Fibroblast of skin of left biceps (primary cell): ENCODE measurements at regions not wholly inside any gene's neighbourhood (a gene's known extent, or its start where the extent isn't known, plus 50 kb on each side); places are given as distances from the start of the nearest gene placed in this dataset.
A peak's percentile ranks its signal among the peaks of the same experiment; 100 is the strongest.

ENCODE experiments used
- DNase-seq, 2 experiments: peaks; one replicate each; pipeline ENCODE4 v3.0.0-alpha.2; 2013; ENCODE audit warnings: low read depth in 2 of 2

GRCh38 chr21:24737296-24737850 lies 869.9 kb downstream of the MRPL39 start:
- no peak for DNase-seq

- DNase-seq = no peak
Measured at GRCh38 chr21:24730661-24731060, 876.6 kb downstream of the MRPL39 start.

GRCh38 chr21:24729568-24729967 lies 877.7 kb downstream of the MRPL39 start:
- peak; percentile 21 to 31 for DNase-seq

GRCh38 chr21:24727803-24728440 lies 879.4 kb downstream of the MRPL39 start:
- no peak for DNase-seq

GRCh38 chr21:24716281-24716918 lies 890.9 kb downstream of the MRPL39 start:
- DNase-seq = peak; percentile 56 to 66

GRCh38 chr21:24714646-24715200 lies 892.6 kb downstream of the MRPL39 start:
- DNase-seq = no peak

GRCh38 chr21:24705201-24705600 lies 902.1 kb downstream of the MRPL39 start:
- no peak for DNase-seq

GRCh38 chr21:24693779-24694178 lies 913.5 kb downstream of the MRPL39 start:
- no peak for DNase-seq

GRCh38 chr21:24681456-24681855 lies 925.8 kb downstream of the MRPL39 start:
- DNase-seq = no peak

- DNase-seq = no peak
Measured at GRCh38 chr21:24671901-24672300, 935.4 kb downstream of the MRPL39 start.

- DNase-seq = no peak
Measured at GRCh38 chr21:24658926-24659325, 948.4 kb downstream of the MRPL39 start.

GRCh38 chr21:24658026-24658425 lies 949.3 kb downstream of the MRPL39 start:
- no peak for DNase-seq

- DNase-seq = no peak
Measured at GRCh38 chr21:24649691-24650090, 957.6 kb downstream of the MRPL39 start.

- DNase-seq = no peak
Measured at GRCh38 chr21:24636696-24637095, 970.6 kb downstream of the MRPL39 start.

- DNase-seq = no peak
Measured at GRCh38 chr21:24634749-24635148, 972.5 kb downstream of the MRPL39 start.

- no peak for DNase-seq
Measured at GRCh38 chr21:24628536-24628935, 978.7 kb downstream of the MRPL39 start.

GRCh38 chr21:24628046-24628445 lies 979.2 kb downstream of the MRPL39 start:
- DNase-seq = no peak

GRCh38 chr21:24617819-24618218 lies 989.5 kb downstream of the MRPL39 start:
- DNase-seq = no peak

GRCh38 chr21:24594082-24594481 lies 1013.2 kb downstream of the MRPL39 start:
- no peak for DNase-seq

GRCh38 chr21:24590261-24590660 lies 1017.0 kb downstream of the MRPL39 start:
- no peak for DNase-seq

- DNase-seq = no peak
Measured at GRCh38 chr21:24583473-24583872, 1023.8 kb downstream of the MRPL39 start.

GRCh38 chr21:24577301-24577700 lies 1030.0 kb downstream of the MRPL39 start:
- no peak for DNase-seq

GRCh38 chr21:24561291-24561690 lies 1046.0 kb downstream of the MRPL39 start:
- DNase-seq = no peak
